Mesenchymal stem cell (in vitro differentiated cells and primary cell): ENCODE measurements at regions not wholly inside any gene's neighbourhood (a gene's known extent, or its start where the extent isn't known, plus 50 kb on each side); places are given as distances from the start of the nearest gene placed in this dataset.

Source experiments
- DNase-seq: peaks from one replicate; pipeline ENCODE4 v3.0.0-alpha.2; 2013
- H2AFZ ChIP-seq: one replicate; pipeline ENCODE4 v1.6.1; 2013; ENCODE audit warnings: low read depth, mild to moderate bottlenecking, control low read depth, inconsistent platforms, low read length, moderate library complexity
- H2AK5ac ChIP-seq: 2 replicates; pipeline ENCODE4 v1.6.1; 2013; ENCODE audit warnings: low read length, moderate library complexity, mild to moderate bottlenecking, inconsistent platforms; ENCODE audit not compliant: severe bottlenecking
- H2BK120ac ChIP-seq: one replicate; pipeline ENCODE4 v1.6.1; 2013; ENCODE audit warnings: low read depth, mild to moderate bottlenecking, inconsistent platforms, low read length, moderate library complexity
- H2BK12ac ChIP-seq, 2 experiments: one replicate each; pipeline ENCODE4 v1.6.1; 2013; ENCODE audit warnings: inconsistent platforms in 2 of 2, low read length in 2 of 2, mild to moderate bottlenecking in 2 of 2, moderate library complexity in 2 of 2, control low read depth in 1 of 2
- H2BK15ac ChIP-seq: one replicate; pipeline ENCODE4 v1.6.1; 2013; ENCODE audit warnings: mild to moderate bottlenecking, low read depth, inconsistent platforms; ENCODE audit not compliant: poor library complexity, severe bottlenecking
- H2BK5ac ChIP-seq: 2 replicates; pipeline ENCODE4 v1.6.1; 2013; ENCODE audit warnings: low read depth, mild to moderate bottlenecking, low read length, control low read depth, inconsistent platforms; ENCODE audit not compliant: poor library complexity, severe bottlenecking
- H3K14ac ChIP-seq, 2 experiments: one replicate each; pipeline ENCODE4 v1.6.1; 2013; ENCODE audit warnings: inconsistent platforms in 2 of 2, low read length in 2 of 2, control low read depth in 1 of 2, mild to moderate bottlenecking in 1 of 2, moderate library complexity in 1 of 2
- H3K18ac ChIP-seq, 2 experiments: one replicate each; pipeline ENCODE4 v1.6.1; 2013; ENCODE audit warnings: inconsistent platforms in 2 of 2, low read length in 2 of 2, control low read depth in 1 of 2, low read depth in 1 of 2, mild to moderate bottlenecking in 1 of 2
- H3K23ac ChIP-seq, 2 experiments: one replicate each; pipeline ENCODE4 v1.6.1; 2013; ENCODE audit warnings: inconsistent platforms in 2 of 2, low read length in 2 of 2, mild to moderate bottlenecking in 2 of 2, moderate library complexity in 2 of 2, control low read depth in 1 of 2
- H3K27ac ChIP-seq: 2 replicates; pipeline ENCODE4 v1.5.1; 2013; ENCODE audit warnings: mild to moderate bottlenecking, moderate library complexity, low read length, control low read depth, inconsistent platforms; ENCODE audit not compliant: poor library complexity, severe bottlenecking
- H3K27me3 ChIP-seq, 2 experiments: 2 replicates each; pipeline versions ENCODE4 v1.6.1 to v1.7.0; 2013; ENCODE audit warnings: low read length in 2 of 2, mild to moderate bottlenecking in 2 of 2, moderate library complexity in 2 of 2, control low read depth in 1 of 2, inconsistent platforms in 1 of 2; ENCODE audit not compliant: control insufficient read depth in 1 of 2, insufficient read depth in 1 of 2
- H3K36me3 ChIP-seq, 2 experiments: 2 replicates each; pipeline versions ENCODE4 v1.6.1 to v1.7.0; 2013; ENCODE audit warnings: low read length in 2 of 2, control low read depth in 1 of 2, inconsistent platforms in 1 of 2, low read depth in 1 of 2, mild to moderate bottlenecking in 1 of 2; ENCODE audit not compliant: insufficient read depth in 2 of 2, control insufficient read depth in 1 of 2
- H3K4ac ChIP-seq, 2 experiments: one replicate each; pipeline ENCODE4 v1.6.1; 2013; ENCODE audit warnings: inconsistent platforms in 2 of 2, low read length in 2 of 2, mild to moderate bottlenecking in 2 of 2, moderate library complexity in 2 of 2, control low read depth in 1 of 2, low read depth in 1 of 2
- H3K4me1 ChIP-seq: 2 replicates; pipeline ENCODE4 v1.6.1; 2013; ENCODE audit warnings: low read depth, low read length, control low read depth; ENCODE audit not compliant: control insufficient read depth, insufficient read depth
- H3K4me2 ChIP-seq: 2 replicates; pipeline ENCODE4 v1.6.1; 2013; ENCODE audit warnings: low read length, mild to moderate bottlenecking, inconsistent platforms; ENCODE audit not compliant: poor library complexity, severe bottlenecking
- H3K4me3 ChIP-seq, 2 experiments: 2 replicates each; pipeline versions ENCODE4 v1.5.1 to v1.7.0; 2013; ENCODE audit warnings: low read length in 2 of 2, mild to moderate bottlenecking in 2 of 2, control low read depth in 1 of 2, low read depth in 1 of 2; ENCODE audit not compliant: insufficient read depth in 1 of 2
- H3K79me1 ChIP-seq: replicated peaks from 2 replicates; pipeline ENCODE4 v1.6.1; 2013; ENCODE audit warnings: mild to moderate bottlenecking, control low read depth, low read length, inconsistent platforms; ENCODE audit not compliant: poor library complexity, severe bottlenecking
- H3K9ac ChIP-seq: 2 replicates; pipeline ENCODE4 v1.7.0; 2013; ENCODE audit warnings: mild to moderate bottlenecking, low read length, moderate library complexity
- H3K9me3 ChIP-seq: 2 replicates; pipeline ENCODE4 v1.7.0; 2013; ENCODE audit warnings: mild to moderate bottlenecking, low read length; ENCODE audit not compliant: control insufficient read depth
- H4K8ac ChIP-seq: one replicate; pipeline ENCODE4 v1.6.1; 2013; ENCODE audit warnings: inconsistent platforms, mild to moderate bottlenecking, low read length, moderate library complexity
- H4K91ac ChIP-seq: one replicate; pipeline ENCODE4 v1.6.1; 2013; ENCODE audit warnings: mild to moderate bottlenecking, low read length, inconsistent platforms
- WGBS: methylation state at CpG from one replicate; pipeline ENCODE4 v1.1.7; 2013; ENCODE audit warnings: mixed read lengths; 5-methylcytosine and 5-hydroxymethylcytosine counted together

DNA sequence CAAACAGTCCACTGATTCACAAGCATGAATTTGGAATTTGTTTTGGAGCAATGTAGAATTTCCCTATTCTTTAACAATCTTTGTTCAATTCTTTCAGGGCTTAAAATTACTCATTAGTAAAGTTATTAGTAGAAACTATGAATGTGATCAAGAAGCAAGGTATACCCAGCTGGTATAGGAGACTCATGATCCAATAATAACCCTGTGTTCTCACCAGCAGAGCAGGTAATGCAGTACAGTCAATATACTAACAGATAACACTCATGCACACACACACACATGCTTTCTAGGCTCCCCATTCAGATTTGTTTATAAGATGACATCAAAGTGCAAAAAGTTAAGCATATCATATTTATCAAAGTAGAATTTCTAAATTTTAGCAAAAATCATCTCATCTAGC is 445.2 kb downstream of the ELAVL2 start:
- Histone ChIP-seq H4K8ac (no peak overlapping the region), H2BK12ac (no peak overlapping the region), H3K4me2 (no peak overlapping the region), H2BK120ac (no peak overlapping the region), H3K36me3 (no peaks in the 10 kb centered on the region), H3K18ac (no peak overlapping the region), H3K9me3 (no peaks in the 10 kb centered on the region), H3K27me3 (no peaks in the 10 kb centered on the region), H2AFZ (no peak overlapping the region), H3K79me1 (no peaks in the 10 kb centered on the region), H2BK15ac (no peak overlapping the region), H4K91ac (no peak overlapping the region), H2BK5ac (no peak overlapping the region), H3K14ac (no peak overlapping the region), H2AK5ac (no peak overlapping the region), H3K4me1 (no peaks in the 10 kb centered on the region), H3K4ac (no peak overlapping the region), H3K27ac (no peak overlapping the region), H3K9ac (no peak overlapping the region), H3K4me3 (no peak overlapping the region), H3K23ac (no peak overlapping the region)
- no peak for DNase-seq

DNA sequence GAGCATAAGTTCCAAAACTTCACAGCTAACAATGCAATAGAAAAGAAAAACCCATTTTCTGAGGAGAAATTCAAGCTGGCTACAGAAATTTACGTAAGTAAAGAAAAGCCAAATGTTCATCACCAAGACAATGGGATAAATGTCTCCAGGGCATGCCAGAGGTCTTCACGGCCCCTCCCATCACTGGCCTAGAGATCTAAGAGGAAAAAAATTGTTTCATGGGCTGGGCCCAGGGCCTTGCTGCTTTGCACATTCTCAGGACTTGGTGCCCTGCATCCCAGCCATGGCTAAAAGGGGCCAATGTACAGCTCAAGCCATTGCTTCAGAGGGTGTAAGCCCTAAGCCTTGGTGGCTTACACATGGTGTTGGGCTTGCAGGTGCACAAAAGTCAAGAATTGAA is 443.6 kb downstream of the ELAVL2 start:
- Histone ChIP-seq H3K14ac (no peak overlapping the region), H2BK120ac (no peak overlapping the region), H3K9ac (no peak overlapping the region), H4K8ac (no peak overlapping the region), H3K27me3 (no peaks in the 10 kb centered on the region), H3K4me1 (no peaks in the 10 kb centered on the region), H3K23ac (no peak overlapping the region), H3K36me3 (no peaks in the 10 kb centered on the region), H3K79me1 (no peaks in the 10 kb centered on the region), H3K4me3 (no peak overlapping the region), H3K4me2 (no peak overlapping the region), H3K27ac (no peak overlapping the region), H2BK12ac (no peak overlapping the region), H3K4ac (no peak overlapping the region), H2AFZ (no peak overlapping the region), H3K18ac (no peak overlapping the region), H2BK5ac (no peak overlapping the region), H2BK15ac (no peak overlapping the region), H2AK5ac (no peak overlapping the region), H3K9me3 (no peaks in the 10 kb centered on the region), H4K91ac (no peak overlapping the region)
- 91% methylated on average over 2 of the region's 2 CpGs for WGBS
- no peak for DNase-seq

DNA sequence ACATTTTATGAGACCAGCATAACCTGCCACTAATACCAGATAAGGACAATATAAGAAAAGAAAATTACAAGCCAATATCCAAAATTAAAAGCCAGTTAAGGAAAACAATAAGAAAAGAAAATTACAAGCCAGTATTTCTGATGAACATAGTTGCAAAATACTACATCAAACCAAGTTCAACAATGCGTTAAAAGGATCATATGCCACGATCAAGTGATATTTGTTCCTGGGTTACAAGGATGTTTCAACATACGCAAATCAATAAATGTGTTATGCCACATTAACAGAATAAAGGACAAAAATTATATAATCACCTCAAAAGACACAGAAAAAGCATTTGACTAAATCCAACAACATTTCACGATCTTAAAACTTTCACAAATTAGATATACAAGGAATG is 431.9 kb downstream of the ELAVL2 start:
- H2AFZ ChIP-seq, result no peak overlapping the region
- H3K14ac ChIP-seq, result no peak overlapping the region
- H2BK120ac ChIP-seq, result no peak overlapping the region
- no peak overlapping the region for H2BK12ac ChIP-seq
- 73% methylated on average over 4 of the region's 4 CpGs for WGBS
- H4K8ac ChIP-seq, result no peak overlapping the region
- no peak overlapping the region for H3K4ac ChIP-seq
- no peak overlapping the region for H2BK5ac ChIP-seq
- no peak overlapping the region for H4K91ac ChIP-seq
- no peaks in the 10 kb centered on the region for H3K4me1 ChIP-seq
- no peak overlapping the region for H3K27ac ChIP-seq
- H3K79me1 ChIP-seq, result no peaks in the 10 kb centered on the region
- no peak overlapping the region for H2AK5ac ChIP-seq
- no peak overlapping the region for H3K18ac ChIP-seq
- H3K9me3 ChIP-seq, result peaks cover 3% of the 10 kb centered on the region
- H3K4me3 ChIP-seq, result no peak overlapping the region
- no peak overlapping the region for H2BK15ac ChIP-seq
- no peak for DNase-seq
- H3K23ac ChIP-seq, result no peak overlapping the region
- H3K4me2 ChIP-seq, result no peak overlapping the region
- H3K27me3 ChIP-seq, result no peaks in the 10 kb centered on the region
- H3K9ac ChIP-seq, result no peak overlapping the region
- no peaks in the 10 kb centered on the region for H3K36me3 ChIP-seq

DNA sequence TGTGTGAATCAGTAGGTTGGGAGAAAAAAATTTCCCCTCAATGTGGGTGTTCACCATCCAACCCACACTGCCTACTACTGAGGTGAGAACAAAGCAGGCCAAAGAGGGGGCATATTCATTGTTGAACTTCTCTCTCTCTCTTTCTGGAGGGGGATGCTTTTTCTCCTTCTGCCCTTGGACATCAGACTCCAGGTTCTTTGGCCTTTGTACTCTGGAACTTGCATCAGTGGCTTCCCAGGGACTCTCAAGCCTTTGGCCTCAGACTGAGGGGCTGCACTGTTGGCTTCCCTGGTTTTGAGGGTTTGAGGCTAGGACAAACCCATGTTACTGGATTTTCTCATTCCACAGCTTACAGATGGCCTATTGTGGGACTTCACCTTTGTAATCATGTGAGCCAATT is 417.2 kb downstream of the ELAVL2 start:
- Histone ChIP-seq H2BK15ac (no peak overlapping the region), H3K4me3 (no peak overlapping the region), H3K27me3 (no peaks in the 10 kb centered on the region), H3K9me3 (no peaks in the 10 kb centered on the region), H3K14ac (no peak overlapping the region), H3K79me1 (no peaks in the 10 kb centered on the region), H4K91ac (no peak overlapping the region), H2BK5ac (no peak overlapping the region), H3K4me2 (no peak overlapping the region), H4K8ac (no peak overlapping the region), H3K23ac (no peak overlapping the region), H2BK120ac (no peak overlapping the region), H3K4me1 (no peaks in the 10 kb centered on the region), H2AK5ac (no peak overlapping the region), H2BK12ac (no peak overlapping the region), H3K36me3 (no peaks in the 10 kb centered on the region), H3K27ac (no peak overlapping the region), H3K9ac (no peak overlapping the region), H3K4ac (no peak overlapping the region), H3K18ac (no peak overlapping the region), H2AFZ (no peak overlapping the region)
- DNase-seq, result no peak
